Mesodermal cell (in vitro differentiated cells): ENCODE measurements at regions not wholly inside any gene's neighbourhood (a gene's known extent, or its start where the extent isn't known, plus 50 kb on each side); places are given as distances from the start of the nearest gene placed in this dataset.

Experiments used
- H3K27ac ChIP-seq: 2 replicates; pipeline ENCODE4 v1.7.0; 2013; ENCODE audit warnings: mild to moderate bottlenecking, low read depth, low read length, moderate library complexity; ENCODE audit not compliant: severe bottlenecking
- H3K36me3 ChIP-seq: 2 replicates; pipeline ENCODE4 v1.7.1; 2013; ENCODE audit warnings: mild to moderate bottlenecking, low read length, moderate library complexity; ENCODE audit not compliant: control insufficient read depth, insufficient read depth
- H3K4me1 ChIP-seq: one replicate; pipeline ENCODE4 v1.7.1; 2013; ENCODE audit warnings: mild to moderate bottlenecking, low read length; ENCODE audit not compliant: insufficient read depth, control insufficient read depth, poor library complexity, severe bottlenecking
- H3K4me3 ChIP-seq: 2 replicates; pipeline ENCODE4 v1.7.0; 2013; ENCODE audit warnings: low read length, control low read depth, mild to moderate bottlenecking; ENCODE audit not compliant: insufficient read depth, poor library complexity, severe bottlenecking; ENCODE audit errors: extremely low read depth
- H3K9me3 ChIP-seq: 2 replicates; pipeline ENCODE4 v1.7.1; 2013; ENCODE audit warnings: mild to moderate bottlenecking, low read length, moderate library complexity; ENCODE audit not compliant: control insufficient read depth
- WGBS, 2 experiments: methylation state at CpG; one replicate each; pipeline ENCODE4 v1.1.5; 2013; ENCODE audit warnings: missing lambda C conversion rate in 2 of 2; ENCODE audit not compliant: insufficient coverage in 2 of 2; 5-methylcytosine and 5-hydroxymethylcytosine counted together

DNA sequence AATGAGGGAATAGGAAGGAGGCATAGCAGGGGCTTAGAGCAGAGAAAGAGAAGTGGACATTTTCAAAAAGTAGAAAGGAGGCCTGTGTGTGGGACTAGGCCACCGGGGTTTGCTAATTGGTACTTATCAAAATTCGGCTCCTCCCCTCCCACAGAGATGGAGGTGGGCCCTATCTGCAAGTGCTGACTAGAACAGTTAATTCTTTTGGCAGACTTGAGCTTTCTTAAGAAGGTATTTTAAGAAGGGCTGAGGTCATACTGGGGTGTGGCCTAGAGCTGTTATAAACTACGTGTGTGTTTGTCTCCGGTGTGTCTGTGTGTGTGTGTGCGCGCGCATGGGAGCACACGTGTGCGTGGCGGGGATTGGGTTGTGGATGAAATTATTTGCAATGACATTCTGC is 1086.5 kb downstream of the EFNA5 start:
- WGBS, 2 experiments: 81 to 100% methylated on average over 5 to 10 of the region's 10 CpGs
- Histone ChIP-seq H3K9me3 (no peaks in the 10 kb centered on the region), H3K4me3 (no peak overlapping the region), H3K4me1 (no peaks in the 10 kb centered on the region), H3K36me3 (no peaks in the 10 kb centered on the region), H3K27ac (no peak overlapping the region)

- Histone ChIP-seq H3K27ac (no peak overlapping the region), H3K36me3 (no peaks in the 10 kb centered on the region)
- 100% methylated on average over 1 to 2 of the region's 2 CpGs for WGBS, 2 experiments
These were observed 1092.0 kb downstream of the EFNA5 start for GRCh38 chr5:106578736-106579135.

GRCh38 chr5:106574820-106575219 is 1095.9 kb downstream of the EFNA5 start:
- Histone ChIP-seq H3K27ac (no peak overlapping the region), H3K36me3 (no peaks in the 10 kb centered on the region), H3K9me3 (no peaks in the 10 kb centered on the region), H3K4me3 (no peak overlapping the region), H3K4me1 (no peaks in the 10 kb centered on the region)
- no CpG with 5 or more reads among the region's 8 CpGs for WGBS, 2 experiments

More at GRCh38 chr5:106578736-106579135, 1092.0 kb downstream of the EFNA5 start:
- Histone ChIP-seq H3K9me3 (no peaks in the 10 kb centered on the region), H3K4me1 (no peaks in the 10 kb centered on the region), H3K4me3 (no peak overlapping the region)

DNA sequence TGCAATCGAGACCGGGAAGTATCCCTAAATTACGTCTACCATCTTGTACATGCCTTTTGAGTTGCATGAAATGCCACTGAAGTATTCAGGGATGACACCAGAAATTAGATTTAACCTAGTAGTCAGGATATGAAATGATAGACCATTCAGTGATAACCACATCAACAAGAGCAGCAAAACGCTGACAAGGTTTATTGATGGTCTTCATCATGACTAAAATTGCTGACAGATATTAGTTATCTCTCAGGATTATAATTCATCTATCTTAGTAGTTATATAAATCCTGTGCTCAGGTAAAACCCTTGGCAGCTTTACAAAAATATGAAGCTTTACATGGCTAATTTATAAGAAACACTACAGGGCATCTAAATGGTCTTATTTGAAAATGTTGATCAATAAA is 1104.7 kb downstream of the EFNA5 start:
- no peaks in the 10 kb centered on the region for H3K36me3 ChIP-seq
- WGBS, 2 experiments: 80 to 81% methylated on average over 2 to 3 of the region's 4 CpGs
- no peaks in the 10 kb centered on the region for H3K4me1 ChIP-seq
- H3K9me3 ChIP-seq: no peaks in the 10 kb centered on the region
- no peak overlapping the region for H3K4me3 ChIP-seq
- H3K27ac ChIP-seq: no peak overlapping the region

- no peak overlapping the region for H3K4me3 ChIP-seq
- 81 to 85% methylated on average over 2 of the region's 2 CpGs for WGBS, 2 experiments
- H3K36me3 ChIP-seq: no peaks in the 10 kb centered on the region
These were observed 1125.4 kb downstream of the EFNA5 start for GRCh38 chr5:106545325-106545724.

GRCh38 chr5:106543330-106543729 is 1127.4 kb downstream of the EFNA5 start:
- no CpG with 5 or more reads among the region's 1 CpG for whole genome bisulfite sequencing, 2 experiments
- H3K4me3 ChIP-seq: no peak overlapping the region
- peaks cover 9% of the 10 kb centered on the region for H3K9me3 ChIP-seq
- H3K36me3 ChIP-seq: no peaks in the 10 kb centered on the region
- no peak overlapping the region for H3K27ac ChIP-seq
- H3K4me1 ChIP-seq: no peaks in the 10 kb centered on the region

More at GRCh38 chr5:106545325-106545724, 1125.4 kb downstream of the EFNA5 start:
- no peak overlapping the region for H3K27ac ChIP-seq
- H3K9me3 ChIP-seq: peaks cover 9% of the 10 kb centered on the region
- no peaks in the 10 kb centered on the region for H3K4me1 ChIP-seq

DNA sequence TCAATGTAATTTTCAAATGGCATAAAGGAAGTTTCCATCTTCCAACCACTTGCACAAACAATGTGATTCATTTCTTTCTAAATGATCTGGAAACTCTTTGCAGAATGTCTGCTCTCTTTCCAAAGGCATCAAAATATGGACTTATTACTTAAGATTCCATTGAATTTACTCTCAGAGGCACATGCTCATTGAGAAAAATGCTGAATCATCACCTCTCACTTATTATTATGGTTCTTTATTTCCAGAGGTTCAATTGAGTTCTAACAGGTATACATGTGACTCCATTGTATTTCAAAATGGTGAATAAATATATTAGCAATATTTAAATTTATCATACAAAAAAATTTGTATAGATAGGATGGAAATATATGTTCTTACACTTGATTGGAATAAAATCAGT is 1140.6 kb downstream of the EFNA5 start:
- Histone ChIP-seq H3K4me3 (no peak overlapping the region), H3K4me1 (no peaks in the 10 kb centered on the region), H3K9me3 (no peaks in the 10 kb centered on the region), H3K27ac (no peak overlapping the region), H3K36me3 (no peaks in the 10 kb centered on the region)

DNA sequence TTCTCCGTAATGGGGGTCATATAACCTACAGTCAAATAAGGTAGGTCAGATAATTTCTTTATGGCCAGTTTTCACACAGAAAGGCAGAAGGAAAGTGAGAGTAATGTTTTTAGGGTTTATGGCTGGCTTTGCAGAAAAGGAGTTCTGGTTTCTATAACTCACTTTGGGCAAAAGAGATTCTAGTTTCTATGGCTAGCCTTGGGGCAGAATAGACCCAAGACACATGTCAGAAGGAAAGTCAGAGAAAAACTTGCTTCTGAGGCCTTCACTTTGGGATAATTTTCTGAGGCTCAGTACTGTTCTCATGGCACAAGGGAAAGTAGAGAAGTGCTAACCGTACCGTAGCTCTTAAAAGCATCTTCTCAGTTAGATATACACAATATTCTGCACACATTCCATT is 1145.3 kb downstream of the EFNA5 start:
- H3K36me3 ChIP-seq: no peaks in the 10 kb centered on the region
- H3K27ac ChIP-seq: no peak overlapping the region
- no peaks in the 10 kb centered on the region for H3K4me1 ChIP-seq
- no peaks in the 10 kb centered on the region for H3K9me3 ChIP-seq
- H3K4me3 ChIP-seq: no peak overlapping the region
- no CpG with 5 or more reads among the region's 3 CpGs for WGBS, 2 experiments

GRCh38 chr5:106523852-106524251 is 1146.9 kb downstream of the EFNA5 start:
- Histone ChIP-seq H3K4me3 (no peak overlapping the region), H3K4me1 (no peaks in the 10 kb centered on the region), H3K27ac (no peak overlapping the region), H3K36me3 (no peaks in the 10 kb centered on the region), H3K9me3 (no peaks in the 10 kb centered on the region)

- Histone ChIP-seq H3K4me3 (no peak overlapping the region), H3K27ac (no peak overlapping the region), H3K9me3 (no peaks in the 10 kb centered on the region), H3K4me1 (no peaks in the 10 kb centered on the region), H3K36me3 (no peaks in the 10 kb centered on the region)
- no CpG with 5 or more reads among the region's 6 CpGs for WGBS, 2 experiments
These were observed 1148.4 kb downstream of the EFNA5 start for GRCh38 chr5:106522296-106522695.

DNA sequence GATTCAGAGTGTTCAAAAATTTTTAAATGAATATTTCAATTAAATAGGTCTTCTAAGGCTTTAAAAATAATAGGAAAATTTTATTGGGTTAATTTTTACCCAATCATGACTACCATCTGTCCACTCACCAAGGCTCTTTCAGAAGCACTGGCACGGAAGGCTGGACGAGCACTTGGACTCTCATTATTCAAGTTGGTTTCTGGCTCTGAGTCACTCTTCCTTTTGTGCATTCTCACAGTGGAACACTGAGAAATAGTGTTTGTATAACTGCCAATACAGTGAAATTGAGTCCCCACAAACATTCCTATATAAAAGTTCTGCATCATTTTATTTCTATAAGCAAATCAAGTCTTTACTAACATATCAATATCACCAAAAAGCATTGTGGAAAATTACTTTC is 1149.0 kb downstream of the EFNA5 start:
- Histone ChIP-seq H3K36me3 (no peaks in the 10 kb centered on the region), H3K4me1 (no peaks in the 10 kb centered on the region), H3K9me3 (no peaks in the 10 kb centered on the region), H3K27ac (no peak overlapping the region), H3K4me3 (no peak overlapping the region)
- 90% methylated on average over 2 of the region's 2 CpGs for WGBS, 2 experiments

- no peak overlapping the region for H3K4me3 ChIP-seq
- H3K4me1 ChIP-seq: no peaks in the 10 kb centered on the region
- H3K36me3 ChIP-seq: no peaks in the 10 kb centered on the region
- no peaks in the 10 kb centered on the region for H3K9me3 ChIP-seq
- no peak overlapping the region for H3K27ac ChIP-seq
These were observed 1160.4 kb downstream of the EFNA5 start for GRCh38 chr5:106510321-106510720.
